Fibroblast of mammary gland (primary cell): ENCODE measurements at regions not wholly inside any gene's neighbourhood (a gene's known extent, or its start where the extent isn't known, plus 50 kb on each side); places are given as distances from the start of the nearest gene placed in this dataset.

Experiments
- DNase-seq: peaks from one replicate; pipeline ENCODE4 v3.0.0-alpha.2; 2010; ENCODE audit warnings: low read depth
- H3K4me3 ChIP-seq: 2 replicates; pipeline ENCODE4 v1.5.1; 2011; ENCODE audit warnings: low read depth, mild to moderate bottlenecking, low read length, moderate library complexity; ENCODE audit not compliant: control insufficient read depth
- CTCF ChIP-seq: conservative IDR thresholded peaks from 2 replicates; pipeline ENCODE4 v1.5.1; 2011; ENCODE audit warnings: low read depth, low read length, inconsistent platforms; ENCODE audit not compliant: control insufficient read depth, insufficient read depth

DNA sequence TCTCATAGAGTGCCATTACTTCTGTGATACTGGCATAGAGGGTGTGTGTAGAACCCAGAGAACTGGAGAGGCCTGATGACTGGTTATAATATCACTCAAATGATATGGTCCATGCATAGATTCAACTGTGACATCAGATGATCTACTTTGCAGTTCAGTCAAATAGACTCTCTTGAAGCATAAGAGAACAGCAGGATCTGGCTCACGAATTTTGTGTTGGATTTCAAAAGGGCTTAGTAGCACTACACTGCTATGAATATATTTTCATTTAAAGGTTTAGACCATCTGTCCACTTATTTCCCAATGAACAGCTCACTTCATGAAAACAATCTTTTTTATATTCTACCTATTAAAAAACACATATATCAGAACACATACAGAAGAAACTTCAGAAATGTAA lies 119.7 kb downstream of the KIF2B start:
- no peak for TF ChIP-seq CTCF
- no peak for DNase-seq

GRCh38 chr17:53942898-53943297 lies 120.2 kb downstream of the KIF2B start:
- no peak overlapping the region for H3K4me3 ChIP-seq
- no peak for DNase-seq
- TF ChIP-seq CTCF, result no peak

More for the DNA sequence above, 119.7 kb downstream of the KIF2B start:
- no peak overlapping the region for H3K4me3 ChIP-seq

GRCh38 chr17:53948323-53948722 lies 125.6 kb downstream of the KIF2B start:
- no peak for DNase-seq
- no peak overlapping the region for H3K4me3 ChIP-seq
- TF ChIP-seq CTCF, result no peak

DNA sequence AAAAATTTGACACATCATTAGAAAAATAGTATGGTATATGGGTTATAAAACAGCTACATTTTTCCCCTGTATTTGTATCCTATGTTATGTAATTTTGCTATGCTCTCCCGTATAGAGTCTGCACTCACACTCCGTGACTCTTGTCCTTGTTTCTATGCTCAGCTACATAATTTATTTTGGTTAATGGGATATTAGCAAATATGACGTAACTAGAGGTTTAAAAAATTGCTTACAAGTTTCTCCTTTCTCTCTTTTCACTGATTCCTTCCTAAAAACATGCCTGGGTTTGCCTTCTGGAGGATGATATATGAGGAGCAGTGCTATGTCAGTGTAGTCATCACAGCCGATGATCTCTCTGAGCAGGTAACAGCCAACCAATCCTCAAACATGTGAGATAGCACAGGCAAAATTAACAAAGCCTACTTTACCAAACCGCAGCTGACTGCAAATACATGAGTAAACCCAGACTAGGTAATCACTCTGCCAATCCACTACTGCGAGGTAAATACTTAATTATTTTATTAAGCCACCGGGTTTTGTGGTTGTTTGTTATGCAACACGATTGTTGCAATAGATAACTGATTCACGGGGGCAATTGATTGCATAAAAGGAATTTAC lies 126.9 kb downstream of the KIF2B start:
- no peak overlapping the region for H3K4me3 ChIP-seq
- TF ChIP-seq CTCF, result no peak
- no peak for DNase-seq

DNA sequence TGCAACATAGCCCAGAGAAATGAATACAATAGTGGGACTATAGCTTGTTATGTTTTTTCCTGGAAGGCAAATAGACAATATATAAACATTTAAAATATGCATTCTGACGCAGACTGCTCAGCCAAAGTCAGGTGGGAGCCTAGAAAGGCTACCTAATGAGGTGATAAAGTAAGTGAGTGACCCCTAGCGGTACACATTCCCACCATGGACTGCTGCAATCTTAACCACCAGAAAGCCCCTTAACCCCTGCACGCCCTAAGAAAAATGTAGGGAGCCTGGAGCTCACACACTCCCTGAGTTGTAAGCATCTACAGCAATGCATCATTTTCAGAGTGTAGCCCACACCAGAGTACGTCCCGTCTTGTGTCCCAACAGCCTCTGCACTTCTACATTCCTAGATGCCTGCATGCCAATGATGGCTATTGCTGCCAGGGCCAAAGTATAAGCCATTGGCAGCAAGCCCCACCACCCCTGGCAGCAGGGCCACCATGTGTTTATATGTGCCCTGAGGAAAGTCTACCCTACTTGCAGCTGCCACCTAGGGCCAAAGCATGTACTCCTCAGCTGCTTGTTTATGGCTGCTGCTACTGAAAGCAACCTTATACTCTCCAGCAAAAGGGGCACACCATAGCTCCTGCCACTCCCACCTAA lies 127.6 kb downstream of the KIF2B start:
- H3K4me3 ChIP-seq, result no peak overlapping the region
- no peak for DNase-seq
- TF ChIP-seq CTCF, result no peak

- DNase-seq, result no peak
- TF ChIP-seq CTCF, result no peak
- H3K4me3 ChIP-seq, result no peak overlapping the region
Observed at GRCh38 chr17:53950858-53951250, 128.1 kb downstream of the KIF2B start.

DNA sequence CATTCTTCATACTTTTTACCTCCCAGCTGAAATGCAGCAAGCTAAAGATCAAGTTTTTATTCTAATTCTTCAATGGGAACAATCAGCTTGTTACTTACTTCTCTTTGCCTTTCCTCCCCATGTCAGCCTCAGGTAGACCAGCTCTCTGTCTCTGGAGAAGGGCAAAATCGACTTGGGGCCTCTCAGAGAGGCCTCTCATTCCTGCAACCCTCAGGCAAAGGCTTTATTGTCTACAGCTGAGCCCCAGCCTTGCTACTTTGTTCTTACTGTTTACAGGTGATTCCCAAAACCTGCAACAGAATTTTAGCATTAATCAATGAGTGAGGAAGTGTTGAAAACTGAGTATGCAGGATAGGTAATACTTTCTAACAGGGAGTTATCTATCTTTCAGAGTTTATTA lies 148.6 kb downstream of the KIF2B start:
- TF ChIP-seq CTCF, result no peak
- no peak overlapping the region for H3K4me3 ChIP-seq
- no peak for DNase-seq
